ENCODE measurements at regions not wholly inside any gene's neighbourhood (a gene's known extent, or its start where the extent isn't known, plus 50 kb on each side); places are given as distances from the start of the nearest gene placed in this dataset.

- peaks cover 50% of the 10 kb centered on the region for H3K27me3 ChIP-seq (ENCODE audit: low read length)
- H4K20me1 ChIP-seq (ENCODE audit: low read length): no peaks in the 10 kb centered on the region
- no peak overlapping the region for H3K4me3 ChIP-seq (ENCODE audit: low read length)
- DNase-seq (no peak), ATAC-seq (no peak)
- no peaks in the 10 kb centered on the region for H3K4me1 ChIP-seq (ENCODE audit: insufficient read depth, low read length)
- ChIA-PET CTCF (no interaction called here), POLR2A (ENCODE audit: unreplicated experiment) (no interaction called here)
- no peaks in the 10 kb centered on the region for H3K36me3 ChIP-seq (ENCODE audit: low read depth, low read length)
- no peaks in the 10 kb centered on the region for H3K9me2 ChIP-seq (replicated peaks; ENCODE audit: low read length)
- no peak overlapping the region for H2AFZ ChIP-seq (ENCODE audit: low read length)
- TF ChIP-seq EZH2 (IDR thresholded peaks at IDR 0.05; ENCODE audit: low read length, unreplicated experiment): no peak
- TF ChIP-seq EZH2phosphoT487 (IDR thresholded peaks at IDR 0.05; ENCODE audit: borderline replicate concordance, low read length): no peak
- TF ChIP-seq CTCF (conservative IDR thresholded peaks at IDR 0.05; ENCODE audit: low read depth, low read length): no peak
- intact Hi-C loops (cut with micrococcal nuclease): no loop called here
- H3K9me3 ChIP-seq (ENCODE audit: low read length): no peaks in the 10 kb centered on the region
- no peaks in the 10 kb centered on the region for H3K79me2 ChIP-seq (ENCODE audit: low read length)
- H3K4me2 ChIP-seq (ENCODE audit: low read length): no peak overlapping the region
- no peaks in the 10 kb centered on the region for H3F3A ChIP-seq (ENCODE audit: low read length, unreplicated experiment)
- H3K27ac ChIP-seq (ENCODE audit: low read length): no peak overlapping the region
- no peak overlapping the region for H3K9ac ChIP-seq (ENCODE audit: low read length)
- no TSS peak for BruUV-seq (replicated peaks)
Observed at GRCh38 chr3:181570472-181570871, 141.3 kb upstream of the SOX2 start.

- ChIA-PET POLR2A (ENCODE audit: unreplicated experiment) (no interaction called here), CTCF (no interaction called here)
- intact Hi-C loops (cut with micrococcal nuclease): loop anchor here (10.0 kb wide), 1 partner anchor 135 kb away; no protein-coding TSS in a partner anchor
- no peak overlapping the region for H3K27ac ChIP-seq (ENCODE audit: low read length)
- H3K4me1 ChIP-seq (ENCODE audit: insufficient read depth, low read length): no peaks in the 10 kb centered on the region
- no peak overlapping the region for H2AFZ ChIP-seq (ENCODE audit: low read length)
- ATAC-seq (no peak), DNase-seq (no peak)
- H3F3A ChIP-seq (ENCODE audit: low read length, unreplicated experiment): no peaks in the 10 kb centered on the region
- H3K27me3 ChIP-seq (ENCODE audit: low read length): peaks cover 48% of the 10 kb centered on the region
- H4K20me1 ChIP-seq (ENCODE audit: low read length): no peaks in the 10 kb centered on the region
- H3K79me2 ChIP-seq (ENCODE audit: low read length): no peaks in the 10 kb centered on the region
- no TSS peak for BruUV-seq (replicated peaks)
- TF ChIP-seq EZH2phosphoT487 (IDR thresholded peaks at IDR 0.05; ENCODE audit: borderline replicate concordance, low read length) (no peak), EZH2 (IDR thresholded peaks at IDR 0.05; ENCODE audit: low read length, unreplicated experiment) (no peak), CTCF (conservative IDR thresholded peaks at IDR 0.05; ENCODE audit: low read depth, low read length) (no peak)
- no peak overlapping the region for H3K4me3 ChIP-seq (ENCODE audit: low read length)
- no peak overlapping the region for H3K4me2 ChIP-seq (ENCODE audit: low read length)
- H3K9me3 ChIP-seq (ENCODE audit: low read length): no peaks in the 10 kb centered on the region
- no peaks in the 10 kb centered on the region for H3K9me2 ChIP-seq (replicated peaks; ENCODE audit: low read length)
- no peak overlapping the region for H3K9ac ChIP-seq (ENCODE audit: low read length)
- no peaks in the 10 kb centered on the region for H3K36me3 ChIP-seq (ENCODE audit: low read depth, low read length)
Observed at GRCh38 chr3:181569356-181569940, 142.3 kb upstream of the SOX2 start.

GRCh38 chr3:181568693-181569092, 143.0 kb upstream of the SOX2 start:
- Histone ChIP-seq H3F3A (ENCODE audit: low read length, unreplicated experiment) (no peaks in the 10 kb centered on the region), H3K4me3 (ENCODE audit: low read length) (no peak overlapping the region), H3K9me3 (ENCODE audit: low read length) (no peaks in the 10 kb centered on the region), H4K20me1 (ENCODE audit: low read length) (no peaks in the 10 kb centered on the region), H3K9me2 (replicated peaks; ENCODE audit: low read length) (no peaks in the 10 kb centered on the region), H2AFZ (ENCODE audit: low read length) (no peak overlapping the region), H3K4me1 (ENCODE audit: insufficient read depth, low read length) (no peaks in the 10 kb centered on the region), H3K79me2 (ENCODE audit: low read length) (no peaks in the 10 kb centered on the region), H3K36me3 (ENCODE audit: low read depth, low read length) (no peaks in the 10 kb centered on the region), H3K4me2 (ENCODE audit: low read length) (no peak overlapping the region), H3K27me3 (ENCODE audit: low read length) (peaks cover 40% of the 10 kb centered on the region), H3K9ac (ENCODE audit: low read length) (no peak overlapping the region), H3K27ac (ENCODE audit: low read length) (no peak overlapping the region)
- ATAC-seq (no peak), DNase-seq (no peak)
- ChIA-PET POLR2A (ENCODE audit: unreplicated experiment) (no interaction called here), CTCF (no interaction called here)
- no peak for TF ChIP-seq CTCF (conservative IDR thresholded peaks at IDR 0.05; ENCODE audit: low read depth, low read length)
- no peak for TF ChIP-seq EZH2phosphoT487 (IDR thresholded peaks at IDR 0.05; ENCODE audit: borderline replicate concordance, low read length)
- no peak for TF ChIP-seq EZH2 (IDR thresholded peaks at IDR 0.05; ENCODE audit: low read length, unreplicated experiment)
- intact Hi-C loops (cut with micrococcal nuclease): loop anchor here (10.0 kb wide), 1 partner anchor 136 kb away; no protein-coding TSS in a partner anchor
- no TSS peak for BruUV-seq (replicated peaks)
